HG03469 (cell line): ENCODE measurements at regions not wholly inside any gene's neighbourhood (a gene's known extent, or its start where the extent isn't known, plus 50 kb on each side); places are given as distances from the start of the nearest gene placed in this dataset.
"Not testable (repeated sequence)": the region's sequence is repeated elsewhere in the genome, so short reads cannot be mapped to it uniquely, and the experiment has no call there.

Experiments
- ATAC-seq: cut with Tn5 transposase; IDR thresholded peaks from one replicate; pipeline ENCODE4 v1.9.1; 2021; ENCODE audit warnings: mild to moderate bottlenecking, moderate library complexity, moderate number of reproducible peaks; ENCODE audit not compliant: unreplicated experiment

- no peak for ATAC-seq
Observed at GRCh38 chr10:108090476-108091215, 926.1 kb upstream of the SORCS1 start.

GRCh38 chr10:108086502-108086901, 922.0 kb upstream of the SORCS1 start:
- ATAC-seq, result no peak

GRCh38 chr10:108082596-108082995, 918.1 kb upstream of the SORCS1 start:
- ATAC-seq, result no peak

- ATAC-seq, result no peak
Observed at GRCh38 chr10:108078263-108078662, 913.8 kb upstream of the SORCS1 start.

GRCh38 chr10:108072466-108072865, 908.0 kb upstream of the SORCS1 start:
- ATAC-seq, result no peak

GRCh38 chr10:108070789-108071188, 906.3 kb upstream of the SORCS1 start:
- no peak for ATAC-seq

DNA sequence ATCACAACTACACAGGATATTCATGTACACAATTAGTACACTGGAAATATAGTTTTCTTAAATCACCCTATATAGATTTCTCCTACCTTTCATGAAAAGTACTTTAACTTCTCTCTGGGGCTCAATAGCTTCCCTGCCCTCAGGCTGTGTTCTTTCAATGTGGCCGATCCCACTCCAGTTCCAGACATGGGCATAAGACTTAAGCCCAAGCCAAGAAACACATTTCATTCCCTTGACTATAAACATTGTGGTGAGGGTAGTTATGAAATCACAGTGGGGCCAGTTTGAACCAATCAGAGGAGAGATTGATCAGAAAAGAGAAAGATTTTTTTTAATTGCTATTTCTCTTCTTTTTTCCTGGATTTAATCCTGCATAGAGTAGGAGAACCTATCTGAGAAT, 904.6 kb upstream of the SORCS1 start:
- ATAC-seq, result no peak

- no peak for ATAC-seq
Observed at GRCh38 chr10:108064746-108065260, 900.3 kb upstream of the SORCS1 start.

DNA sequence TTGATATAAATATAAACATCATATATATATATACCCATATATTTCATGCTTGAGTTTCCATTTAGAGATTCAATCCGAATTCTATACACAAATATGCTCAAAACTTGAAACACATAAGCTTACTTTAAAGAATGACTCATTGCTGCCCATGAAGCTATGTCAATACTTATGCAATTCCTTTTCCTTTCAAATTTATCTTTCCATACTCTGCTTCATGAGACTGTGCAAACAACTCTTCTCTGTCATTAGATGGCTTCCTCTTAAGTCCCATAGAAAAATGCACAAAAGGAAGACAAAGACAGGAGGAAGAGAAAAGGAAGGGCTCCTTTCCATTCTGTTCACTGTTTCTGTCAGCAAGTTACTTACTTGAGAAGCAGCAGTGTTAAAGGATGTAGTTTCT, 895.7 kb upstream of the SORCS1 start:
- no peak for ATAC-seq

DNA sequence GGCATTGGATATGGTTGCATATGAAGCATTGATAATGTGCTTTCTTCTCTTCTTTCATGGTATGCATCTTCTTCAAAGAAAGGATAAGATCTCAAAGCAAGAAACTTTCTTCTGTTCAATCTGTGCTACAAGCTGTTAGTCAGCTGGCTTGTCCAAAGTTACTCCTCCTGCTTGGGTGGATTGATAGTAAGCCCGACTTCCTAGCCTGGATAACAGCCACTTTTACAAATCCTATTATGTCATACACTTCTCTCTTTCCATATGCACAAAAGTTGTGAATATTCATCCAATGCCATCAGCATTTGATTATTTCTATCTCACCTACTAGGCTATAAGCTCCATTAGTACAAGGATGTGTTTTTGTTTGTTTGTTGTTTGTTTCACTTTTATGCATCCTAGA, 891.0 kb upstream of the SORCS1 start:
- ATAC-seq, result no peak

DNA sequence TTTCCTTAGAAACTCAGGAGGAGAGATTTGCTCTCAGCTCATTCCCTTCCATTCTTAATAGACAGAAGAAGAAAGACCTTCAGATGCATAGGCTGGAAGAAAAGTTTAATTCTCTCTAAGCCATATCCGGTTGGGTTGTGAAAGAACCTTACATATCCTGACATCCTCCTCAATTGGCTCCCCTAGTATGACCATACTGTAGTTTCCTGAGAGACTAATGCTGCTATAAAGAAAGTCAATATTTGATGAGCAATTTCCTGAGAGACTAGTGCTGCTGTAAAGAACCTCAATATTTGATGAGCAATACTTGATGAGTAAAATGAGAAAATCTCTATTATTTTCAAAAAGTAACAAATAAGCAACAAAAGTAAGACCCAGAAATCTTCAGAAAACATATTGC, 888.5 kb upstream of the SORCS1 start:
- ATAC-seq, result no peak

DNA sequence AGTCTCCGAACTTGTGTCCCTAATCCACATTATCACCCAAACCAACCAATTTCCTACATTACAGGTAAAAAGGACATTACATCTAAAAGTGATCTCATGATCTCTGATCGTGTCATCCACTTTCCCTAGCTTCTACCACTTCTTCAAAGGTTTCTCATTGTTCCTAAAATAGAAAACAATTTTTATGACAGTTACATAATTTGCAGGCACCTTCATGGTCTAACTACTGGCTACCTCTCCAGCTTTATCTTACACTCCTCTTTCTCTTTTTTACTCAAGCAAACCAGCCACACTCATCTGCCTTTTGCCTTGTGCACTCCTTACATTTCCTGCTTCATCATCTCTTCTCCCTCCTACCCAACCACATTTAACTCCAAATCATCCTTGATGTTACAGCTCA, 886.7 kb upstream of the SORCS1 start:
- ATAC-seq, result no peak

GRCh38 chr10:108050626-108051025, 886.1 kb upstream of the SORCS1 start:
- no peak for ATAC-seq

DNA sequence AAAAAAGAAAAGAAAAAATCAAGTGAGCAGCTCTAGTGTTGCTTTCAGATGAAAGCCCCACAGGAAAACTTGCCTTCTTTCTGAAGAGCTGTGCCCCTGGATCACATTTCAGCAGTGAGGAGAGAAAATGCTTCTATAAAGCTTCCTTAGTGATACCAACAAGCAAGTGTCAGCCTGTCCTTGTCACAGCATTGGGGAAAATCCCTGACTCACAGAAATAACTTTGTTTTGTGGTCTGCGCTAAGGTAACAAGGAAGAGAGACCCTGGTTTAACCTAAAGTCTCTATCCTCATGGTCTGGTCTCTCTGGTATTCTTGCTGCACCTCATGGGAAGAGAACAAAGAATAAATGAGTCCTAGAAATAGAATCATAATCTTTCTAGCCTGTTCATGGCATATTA, 885.2 kb upstream of the SORCS1 start:
- ATAC-seq, result no peak

DNA sequence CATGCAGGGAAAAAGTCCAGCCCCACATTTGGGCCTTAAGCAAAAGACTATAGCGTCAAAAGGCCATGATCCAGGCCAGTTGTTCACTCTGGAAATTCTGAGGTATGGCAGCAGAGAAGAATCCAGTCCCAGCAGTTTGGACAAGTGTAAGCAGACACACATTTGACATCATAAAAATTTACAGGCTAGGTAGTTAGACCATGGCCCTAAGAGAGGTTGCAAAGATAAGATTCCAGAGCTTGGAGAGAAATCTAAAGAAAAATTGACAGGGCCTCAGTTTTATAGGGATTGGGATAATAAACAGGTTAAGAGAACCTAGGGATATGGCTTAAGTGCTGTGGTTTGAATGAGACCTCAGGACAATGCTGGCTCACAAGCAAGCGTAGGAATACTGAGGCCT, 884.4 kb upstream of the SORCS1 start:
- ATAC-seq, result no peak

- no peak for ATAC-seq
Observed at GRCh38 chr10:108039821-108040584, 875.5 kb upstream of the SORCS1 start.

- ATAC-seq, result no peak
Observed at GRCh38 chr10:108037061-108037460, 872.6 kb upstream of the SORCS1 start.

- no peak for ATAC-seq
Observed at GRCh38 chr10:108036265-108036664, 871.8 kb upstream of the SORCS1 start.

DNA sequence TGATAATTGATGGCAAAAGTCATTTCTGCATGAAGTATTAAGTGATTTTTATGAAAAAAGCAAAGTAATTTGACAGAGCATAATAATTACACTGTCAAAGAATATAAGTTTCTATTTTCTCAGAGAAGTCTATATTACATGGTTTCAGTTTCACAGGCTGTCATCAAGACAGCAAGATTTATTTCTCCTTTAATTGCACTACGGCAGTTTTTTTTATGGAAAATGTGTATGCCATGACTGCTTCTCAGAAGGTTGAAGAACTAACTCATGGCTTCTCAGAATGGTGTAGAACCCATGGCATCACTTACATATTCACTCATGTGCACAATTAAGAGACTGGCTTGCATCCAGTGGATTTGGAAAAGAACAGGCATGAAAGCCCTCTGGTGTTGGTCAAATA, 870.3 kb upstream of the SORCS1 start:
- no peak for ATAC-seq

- not testable (repeated sequence) for ATAC-seq
Observed at GRCh38 chr10:108033518-108033917, 869.0 kb upstream of the SORCS1 start.

GRCh38 chr10:108031505-108031904, 867.0 kb upstream of the SORCS1 start:
- ATAC-seq, result no peak

DNA sequence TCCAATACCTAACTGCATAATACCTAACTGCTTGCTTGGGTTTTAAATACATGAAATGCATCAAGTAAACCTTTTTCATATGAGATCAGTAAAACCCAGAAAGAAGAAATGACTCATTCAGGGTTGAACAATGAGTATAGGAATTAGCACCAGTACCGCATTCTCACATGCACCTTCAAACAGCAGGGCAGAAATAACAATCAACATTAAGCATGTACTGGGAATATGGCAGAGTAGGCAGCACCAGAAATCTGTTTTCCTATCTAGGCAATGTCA, 850.3 kb upstream of the SORCS1 start:
- ATAC-seq, result no peak
